GM12891 (cell line): ENCODE measurements at regions not wholly inside any gene's neighbourhood (a gene's known extent, or its start where the extent isn't known, plus 50 kb on each side); places are given as distances from the start of the nearest gene placed in this dataset.
"Not testable (repeated sequence)": the region's sequence is repeated elsewhere in the genome, so short reads cannot be mapped to it uniquely, and the experiment has no call there.

ENCODE experiments used
- PAX5 ChIP-seq: IDR thresholded peaks from 2 replicates; pipeline ENCODE4 v1.6.1; 2011; ENCODE audit warnings: low read length, moderate library complexity, mild to moderate bottlenecking; ENCODE audit not compliant: insufficient read depth, severe bottlenecking
- POLR2A ChIP-seq: IDR thresholded peaks from 2 replicates; pipeline ENCODE4 v1.6.1; 2011; ENCODE audit warnings: low read depth, low read length, control low read depth
- POLR2AphosphoS5 ChIP-seq: IDR thresholded peaks from 2 replicates; pipeline ENCODE4 v1.6.1; 2011; ENCODE audit warnings: low read depth, low read length, control low read depth
- SPI1 ChIP-seq: IDR thresholded peaks from 2 replicates; pipeline ENCODE4 v1.6.1; 2011; ENCODE audit warnings: low read depth, low read length, control low read depth
- TAF1 ChIP-seq: IDR thresholded peaks from 2 replicates; pipeline ENCODE4 v1.6.1; 2011; ENCODE audit warnings: low read depth, low read length, control low read depth

DNA sequence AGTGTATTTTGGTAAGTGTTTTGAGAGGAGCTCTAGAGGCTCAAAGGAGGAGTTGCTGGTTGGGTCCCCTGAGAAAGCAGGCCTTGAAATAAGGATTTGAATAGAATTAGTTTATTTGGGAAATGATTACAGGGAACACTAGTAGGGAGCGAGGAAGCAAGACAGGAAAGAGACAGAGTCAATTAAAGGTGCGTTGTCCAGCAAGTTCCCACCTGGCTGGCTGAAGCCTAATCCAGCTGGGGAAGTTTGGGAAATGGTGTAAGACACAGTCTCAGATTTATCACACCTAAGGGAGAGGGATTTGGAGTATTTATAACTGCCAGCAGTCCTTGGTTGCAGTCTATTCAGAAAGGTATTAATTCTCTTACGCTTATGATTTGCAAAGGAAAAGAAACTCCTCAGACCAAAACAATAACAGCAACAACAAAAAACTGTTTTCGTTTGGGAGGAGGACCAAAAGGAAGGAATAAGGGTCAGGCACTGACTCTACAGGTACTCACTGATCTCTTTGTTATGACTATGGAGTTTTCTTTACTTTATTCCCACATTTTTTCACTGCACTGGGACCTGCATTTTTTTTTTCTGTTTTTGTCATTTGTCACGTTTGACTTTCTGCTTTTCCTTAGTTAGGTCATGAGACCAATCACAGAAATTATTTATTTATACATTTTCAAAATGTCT, 780.8 kb downstream of the TTLL7 start:
- TF ChIP-seq PAX5, POLR2AphosphoS5, POLR2A, TAF1, SPI1: not testable (repeated sequence)
